GM19395 (cell line): ENCODE measurements at regions not wholly inside any gene's neighbourhood (a gene's known extent, or its start where the extent isn't known, plus 50 kb on each side); places are given as distances from the start of the nearest gene placed in this dataset.

Source experiments
- ATAC-seq: cut with Tn5 transposase; IDR thresholded peaks from one replicate; pipeline ENCODE4 v1.9.1; 2021; ENCODE audit warnings: mild to moderate bottlenecking, moderate library complexity; ENCODE audit not compliant: unreplicated experiment

GRCh38 chr5:124591583-124591982 lies 154.9 kb downstream of the ZNF608 start:
- no peak for ATAC-seq

- ATAC-seq, result no peak
These were observed 155.8 kb downstream of the ZNF608 start for GRCh38 chr5:124590686-124591085.

- no peak for ATAC-seq
These were observed 159.2 kb downstream of the ZNF608 start for GRCh38 chr5:124587280-124587679.

GRCh38 chr5:124584991-124585715 lies 161.3 kb downstream of the ZNF608 start:
- no peak for ATAC-seq

- peak; percentile 98 for ATAC-seq
These were observed 162.7 kb downstream of the ZNF608 start for GRCh38 chr5:124583469-124584350.

- ATAC-seq, result no peak
These were observed 163.9 kb downstream of the ZNF608 start for GRCh38 chr5:124582561-124582840.

GRCh38 chr5:124581738-124582560 lies 164.5 kb downstream of the ZNF608 start:
- ATAC-seq, result no peak

- no peak for ATAC-seq
These were observed 165.3 kb downstream of the ZNF608 start for GRCh38 chr5:124580925-124581737.

GRCh38 chr5:124580512-124580911 lies 165.9 kb downstream of the ZNF608 start:
- ATAC-seq, result no peak

GRCh38 chr5:124576848-124577409 lies 169.5 kb downstream of the ZNF608 start:
- ATAC-seq, result peak; percentile 88

- ATAC-seq, result no peak
These were observed 170.7 kb downstream of the ZNF608 start for GRCh38 chr5:124575725-124576124.

- ATAC-seq, result no peak
These were observed 171.7 kb downstream of the ZNF608 start for GRCh38 chr5:124574521-124575436.

- ATAC-seq, result no peak
These were observed 173.5 kb downstream of the ZNF608 start for GRCh38 chr5:124572971-124573370.

GRCh38 chr5:124570285-124571035 lies 176.0 kb downstream of the ZNF608 start:
- no peak for ATAC-seq

GRCh38 chr5:124566875-124567450 lies 179.5 kb downstream of the ZNF608 start:
- ATAC-seq, result no peak

- ATAC-seq, result no peak
These were observed 185.0 kb downstream of the ZNF608 start for GRCh38 chr5:124561451-124561850.

GRCh38 chr5:124560370-124560769 lies 186.1 kb downstream of the ZNF608 start:
- no peak for ATAC-seq

- ATAC-seq, result no peak
These were observed 188.7 kb downstream of the ZNF608 start for GRCh38 chr5:124557761-124558160.
